ENCODE measurements at regions not wholly inside any gene's neighbourhood (a gene's known extent, or its start where the extent isn't known, plus 50 kb on each side); places are given as distances from the start of the nearest gene placed in this dataset.

- no peak for TF ChIP-seq CTCF (IDR thresholded peaks at IDR 0.05)
- TF ChIP-seq POLR2A (IDR thresholded peaks at IDR 0.05) = no peak
Observed at GRCh38 chr18:55688030-55688429, 100.0 kb upstream of the TCF4 start.
